ENCODE measurements at regions not wholly inside any gene's neighbourhood (a gene's known extent, or its start where the extent isn't known, plus 50 kb on each side); places are given as distances from the start of the nearest gene placed in this dataset.

DNA sequence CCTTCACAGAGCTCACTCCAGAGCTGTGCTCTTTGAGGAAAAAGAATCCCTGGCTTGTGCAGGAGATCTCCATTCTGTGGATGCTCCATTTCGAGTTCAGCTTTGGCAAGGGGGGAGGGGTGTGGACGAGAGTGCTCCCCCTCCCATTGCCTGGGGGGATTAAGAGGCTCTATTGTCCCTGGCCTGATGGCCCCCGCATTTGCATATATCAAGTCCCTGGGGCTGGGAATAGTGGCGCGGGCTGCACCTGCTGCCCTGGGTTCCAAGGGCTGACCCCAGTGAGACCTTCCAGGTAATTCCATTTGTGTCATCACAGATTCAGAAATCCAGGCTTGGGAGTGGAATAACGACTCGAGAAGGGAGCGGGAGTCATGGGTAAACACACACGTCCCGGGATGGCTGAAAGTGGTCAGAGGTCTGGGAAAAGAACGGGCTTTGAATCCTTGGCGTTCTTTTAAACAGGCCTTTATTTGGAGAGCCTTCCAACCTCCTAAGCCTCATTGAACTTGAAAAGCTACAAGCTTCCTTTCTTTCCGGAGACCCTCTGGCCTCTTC lies 479.3 kb downstream of the HS3ST3B1 start:
- Histone ChIP-seq H3K79me2 (ENCODE audit: insufficient read depth, low read length) (no peaks in the 10 kb centered on the region), H3K27ac (ENCODE audit: low read depth, low read length, poor library complexity, severe bottlenecking) (no peak overlapping the region), H3K4me3 (ENCODE audit: low read depth, low read length, poor library complexity, severe bottlenecking) (no peak overlapping the region), H3K4me1 (ENCODE audit: insufficient read depth, low read length, severe bottlenecking) (no peaks in the 10 kb centered on the region), H3K9me3 (ENCODE audit: low read length) (no peaks in the 10 kb centered on the region), H3K9me2 (ENCODE audit: low read depth, low read length) (no peaks in the 10 kb centered on the region), H2AFZ (ENCODE audit: low read length) (no peak overlapping the region), H4K20me1 (ENCODE audit: insufficient read depth, low read length) (no peaks in the 10 kb centered on the region), H3K9ac (ENCODE audit: low read length) (no peak overlapping the region), H3K27me3 (ENCODE audit: insufficient read depth, low read length) (no peaks in the 10 kb centered on the region), H3K36me3 (ENCODE audit: insufficient read depth, low read length) (no peaks in the 10 kb centered on the region), H3K4me2 (ENCODE audit: low read length) (no peak overlapping the region), H3F3A (ENCODE audit: insufficient read depth, low read length) (no peaks in the 10 kb centered on the region)
- no peak for TF ChIP-seq EZH2 (IDR thresholded peaks at IDR 0.05; ENCODE audit: borderline replicate concordance, low read length)
- TF ChIP-seq, protein P1, sequence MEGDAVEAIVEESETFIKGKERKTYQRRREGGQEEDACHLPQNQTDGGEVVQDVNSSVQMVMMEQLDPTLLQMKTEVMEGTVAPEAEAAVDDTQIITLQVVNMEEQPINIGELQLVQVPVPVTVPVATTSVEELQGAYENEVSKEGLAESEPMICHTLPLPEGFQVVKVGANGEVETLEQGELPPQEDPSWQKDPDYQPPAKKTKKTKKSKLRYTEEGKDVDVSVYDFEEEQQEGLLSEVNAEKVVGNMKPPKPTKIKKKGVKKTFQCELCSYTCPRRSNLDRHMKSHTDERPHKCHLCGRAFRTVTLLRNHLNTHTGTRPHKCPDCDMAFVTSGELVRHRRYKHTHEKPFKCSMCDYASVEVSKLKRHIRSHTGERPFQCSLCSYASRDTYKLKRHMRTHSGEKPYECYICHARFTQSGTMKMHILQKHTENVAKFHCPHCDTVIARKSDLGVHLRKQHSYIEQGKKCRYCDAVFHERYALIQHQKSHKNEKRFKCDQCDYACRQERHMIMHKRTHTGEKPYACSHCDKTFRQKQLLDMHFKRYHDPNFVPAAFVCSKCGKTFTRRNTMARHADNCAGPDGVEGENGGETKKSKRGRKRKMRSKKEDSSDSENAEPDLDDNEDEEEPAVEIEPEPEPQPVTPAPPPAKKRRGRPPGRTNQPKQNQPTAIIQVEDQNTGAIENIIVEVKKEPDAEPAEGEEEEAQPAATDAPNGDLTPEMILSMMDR (IDR thresholded peaks at IDR 0.05; ENCODE audit: low read length) = no peak

DNA sequence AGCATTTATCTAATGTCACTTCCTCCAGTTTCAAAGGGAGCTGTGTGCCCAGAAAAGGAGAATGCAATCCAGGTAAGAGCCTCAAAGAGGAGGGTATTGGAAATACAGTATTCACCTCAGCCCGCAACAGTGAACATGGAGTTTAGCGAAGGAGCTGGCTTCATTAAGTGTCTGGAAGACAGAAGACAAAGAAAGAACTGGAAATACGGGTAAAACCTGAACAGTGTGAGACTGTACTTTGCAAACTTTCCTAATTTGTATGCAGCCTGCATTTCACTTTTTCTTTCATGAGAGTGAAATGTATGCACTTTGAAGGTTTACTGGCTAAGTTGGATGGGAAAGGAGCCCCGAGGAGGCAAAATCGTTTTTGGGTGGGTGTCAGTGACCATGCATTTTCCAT lies 478.4 kb downstream of the HS3ST3B1 start:
- H3K4me3 ChIP-seq (ENCODE audit: low read depth, low read length, poor library complexity, severe bottlenecking) = no peak overlapping the region
- no peak overlapping the region for H3K27ac ChIP-seq (ENCODE audit: low read depth, low read length, poor library complexity, severe bottlenecking)

DNA sequence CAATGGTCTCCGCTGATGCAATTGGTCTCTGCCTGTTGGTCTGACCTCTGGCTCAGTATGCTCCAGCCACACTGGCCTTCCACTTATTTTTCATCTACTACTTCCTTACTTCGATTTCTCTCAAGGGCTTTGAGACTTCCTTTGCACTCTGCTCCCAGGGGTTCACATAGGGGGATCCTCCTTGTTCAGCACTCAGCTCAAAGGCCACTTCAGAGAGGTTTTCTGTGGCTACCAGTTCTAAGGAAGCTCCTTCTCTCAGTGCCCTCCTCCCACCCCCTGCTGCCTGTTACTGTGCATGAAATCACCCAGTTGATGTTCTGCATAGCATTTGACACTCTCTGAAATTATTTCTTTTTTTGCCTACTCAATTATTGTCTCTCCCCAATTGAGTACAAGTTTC lies 476.4 kb downstream of the HS3ST3B1 start:
- Histone ChIP-seq H3K9ac (ENCODE audit: low read length) (no peak overlapping the region), H3K4me3 (ENCODE audit: low read depth, low read length, poor library complexity, severe bottlenecking) (no peak overlapping the region), H3K4me1 (ENCODE audit: insufficient read depth, low read length, severe bottlenecking) (no peaks in the 10 kb centered on the region), H4K20me1 (ENCODE audit: insufficient read depth, low read length) (no peaks in the 10 kb centered on the region), H2AFZ (ENCODE audit: low read length) (no peak overlapping the region), H3K4me2 (ENCODE audit: low read length) (no peak overlapping the region), H3K79me2 (ENCODE audit: insufficient read depth, low read length) (no peaks in the 10 kb centered on the region), H3K36me3 (ENCODE audit: insufficient read depth, low read length) (no peaks in the 10 kb centered on the region), H3K9me3 (ENCODE audit: low read length) (no peaks in the 10 kb centered on the region), H3F3A (ENCODE audit: insufficient read depth, low read length) (no peaks in the 10 kb centered on the region), H3K27ac (ENCODE audit: low read depth, low read length, poor library complexity, severe bottlenecking) (no peak overlapping the region), H3K27me3 (ENCODE audit: insufficient read depth, low read length) (no peaks in the 10 kb centered on the region), H3K9me2 (ENCODE audit: low read depth, low read length) (no peaks in the 10 kb centered on the region)
- no peak for TF ChIP-seq EZH2 (IDR thresholded peaks at IDR 0.05; ENCODE audit: borderline replicate concordance, low read length)
- TF ChIP-seq, protein P1 (IDR thresholded peaks at IDR 0.05; ENCODE audit: low read length) = no peak

More for the DNA sequence above, 478.4 kb downstream of the HS3ST3B1 start:
- Histone ChIP-seq H3K4me1 (ENCODE audit: insufficient read depth, low read length, severe bottlenecking) (no peaks in the 10 kb centered on the region), H3K9me2 (ENCODE audit: low read depth, low read length) (no peaks in the 10 kb centered on the region), H3K27me3 (ENCODE audit: insufficient read depth, low read length) (no peaks in the 10 kb centered on the region), H3K36me3 (ENCODE audit: insufficient read depth, low read length) (no peaks in the 10 kb centered on the region), H3K79me2 (ENCODE audit: insufficient read depth, low read length) (no peaks in the 10 kb centered on the region), H4K20me1 (ENCODE audit: insufficient read depth, low read length) (no peaks in the 10 kb centered on the region), H3K4me2 (ENCODE audit: low read length) (no peak overlapping the region), H2AFZ (ENCODE audit: low read length) (no peak overlapping the region), H3F3A (ENCODE audit: insufficient read depth, low read length) (no peaks in the 10 kb centered on the region), H3K9ac (ENCODE audit: low read length) (no peak overlapping the region), H3K9me3 (ENCODE audit: low read length) (no peaks in the 10 kb centered on the region)
- TF ChIP-seq EZH2 (IDR thresholded peaks at IDR 0.05; ENCODE audit: borderline replicate concordance, low read length) = no peak
- TF ChIP-seq, protein P1 (IDR thresholded peaks at IDR 0.05; ENCODE audit: low read length) = no peak
